HG03378 (cell line): ENCODE measurements at regions not wholly inside any gene's neighbourhood (a gene's known extent, or its start where the extent isn't known, plus 50 kb on each side); places are given as distances from the start of the nearest gene placed in this dataset.
"Not testable (repeated sequence)": the region's sequence is repeated elsewhere in the genome, so short reads cannot be mapped to it uniquely, and the experiment has no call there.

Source experiments
- ATAC-seq: cut with Tn5 transposase; IDR thresholded peaks from one replicate; pipeline ENCODE4 v1.9.1; 2021; ENCODE audit warnings: mild to moderate bottlenecking, moderate library complexity; ENCODE audit not compliant: unreplicated experiment

- ATAC-seq: no peak
Observed at GRCh38 chr10:2893991-2894390, 173.4 kb upstream of the PFKP start.

DNA sequence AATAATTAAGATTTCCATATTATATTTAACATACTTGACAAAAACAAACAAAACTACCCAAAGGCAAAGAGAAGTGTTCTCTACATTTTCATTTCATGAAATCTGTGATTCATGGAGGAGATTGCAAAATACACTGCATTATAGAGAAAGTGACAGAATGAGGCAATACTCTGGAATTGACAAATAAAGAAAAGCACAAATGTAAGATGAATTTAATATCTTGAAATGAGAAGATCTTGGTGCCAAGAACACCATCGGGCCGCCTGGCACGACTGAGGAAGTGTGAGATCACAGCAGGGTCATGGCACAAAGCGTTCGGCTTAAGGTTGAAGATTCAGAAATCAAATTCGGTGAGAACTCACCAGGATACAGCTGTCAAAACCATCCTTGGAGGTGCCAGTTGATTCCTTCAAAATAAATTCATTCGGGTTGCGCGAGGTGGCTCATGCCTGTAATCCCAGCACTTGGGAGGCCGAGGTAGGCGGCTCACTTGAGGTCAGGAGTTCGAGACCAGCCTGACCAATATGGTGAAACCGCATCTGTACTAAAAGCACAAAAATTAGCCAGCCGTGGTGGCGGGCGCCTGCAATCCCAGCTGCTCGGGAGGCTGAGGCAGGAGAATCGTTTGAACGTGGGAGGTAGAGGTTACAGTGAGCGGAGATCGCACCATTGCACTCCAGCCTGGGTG lies 174.0 kb upstream of the PFKP start:
- ATAC-seq: no peak

GRCh38 chr10:2891770-2892124 lies 175.6 kb upstream of the PFKP start:
- no peak for ATAC-seq

GRCh38 chr10:2891073-2891769 lies 176.1 kb upstream of the PFKP start:
- no peak for ATAC-seq

- ATAC-seq: no peak
Observed at GRCh38 chr10:2890093-2890492, 177.3 kb upstream of the PFKP start.

DNA sequence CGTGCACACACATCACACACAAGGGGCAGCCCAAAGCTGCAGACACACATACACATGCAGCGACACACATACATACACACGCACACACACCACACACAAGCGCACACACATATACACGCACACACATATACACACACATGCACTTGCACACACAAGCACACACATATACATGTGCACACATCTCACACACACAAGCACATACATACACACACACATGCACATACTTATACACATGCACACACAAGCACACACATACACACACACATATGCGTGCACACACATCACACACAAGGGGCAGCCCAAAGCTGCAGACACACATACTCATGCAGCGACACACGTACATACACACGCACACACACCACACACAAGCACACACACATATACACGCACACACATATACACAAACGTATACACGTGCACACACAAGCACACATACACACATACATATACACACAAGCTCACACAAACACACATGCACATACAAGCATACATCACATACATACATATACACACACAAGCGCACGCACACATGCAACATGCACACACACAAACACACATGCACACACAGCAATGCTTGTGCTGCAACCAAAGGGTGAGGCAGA lies 178.8 kb upstream of the PFKP start:
- ATAC-seq: no peak

- no peak for ATAC-seq
Observed at GRCh38 chr10:2887391-2888070, 179.8 kb upstream of the PFKP start.

DNA sequence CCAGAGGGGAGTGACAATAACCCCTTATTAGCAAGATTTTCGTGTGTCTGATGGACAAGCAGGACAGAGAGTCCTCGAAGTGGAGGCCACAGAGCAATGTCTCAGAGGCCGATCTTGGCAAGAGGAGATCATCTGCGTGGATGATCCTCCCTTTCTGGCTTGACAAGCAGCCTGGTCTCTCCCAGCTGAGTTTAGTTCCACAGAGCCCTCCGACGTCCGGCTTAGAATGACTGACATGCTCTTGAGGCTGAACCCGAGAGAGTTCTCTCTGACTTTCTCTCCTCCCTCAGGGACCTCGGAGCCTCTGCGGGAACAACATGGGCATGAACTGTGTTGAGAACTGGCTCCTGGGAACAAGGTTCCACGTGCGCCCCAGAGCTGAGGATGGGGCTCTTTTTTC lies 180.7 kb upstream of the PFKP start:
- ATAC-seq: no peak

GRCh38 chr10:2885288-2886278 lies 181.8 kb upstream of the PFKP start:
- ATAC-seq: no peak

DNA sequence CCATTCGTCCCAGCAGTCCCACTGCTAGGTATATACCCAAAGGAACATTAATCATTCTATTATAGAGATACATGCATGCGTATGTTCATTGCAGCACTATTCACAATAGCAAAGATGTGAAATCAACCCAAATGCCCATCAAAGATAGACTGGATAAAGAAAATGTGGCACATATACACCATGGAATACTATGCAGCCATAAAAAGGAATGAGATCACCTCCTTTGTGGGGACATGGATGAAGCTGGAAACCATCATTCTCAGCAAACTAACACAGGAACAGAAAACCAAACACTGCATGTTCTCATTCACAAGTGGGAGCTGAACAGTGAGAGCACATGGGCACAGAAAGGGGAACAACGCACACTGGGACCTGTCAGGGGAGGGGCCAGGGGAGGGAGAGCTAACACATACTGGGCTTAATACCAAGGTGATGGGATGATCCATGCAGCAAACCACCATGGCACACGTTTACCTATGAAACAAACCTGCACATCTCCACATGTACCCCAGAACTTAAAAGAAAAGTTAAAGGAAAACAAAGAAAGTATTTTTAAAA lies 183.3 kb upstream of the PFKP start:
- ATAC-seq: not testable (repeated sequence)

DNA sequence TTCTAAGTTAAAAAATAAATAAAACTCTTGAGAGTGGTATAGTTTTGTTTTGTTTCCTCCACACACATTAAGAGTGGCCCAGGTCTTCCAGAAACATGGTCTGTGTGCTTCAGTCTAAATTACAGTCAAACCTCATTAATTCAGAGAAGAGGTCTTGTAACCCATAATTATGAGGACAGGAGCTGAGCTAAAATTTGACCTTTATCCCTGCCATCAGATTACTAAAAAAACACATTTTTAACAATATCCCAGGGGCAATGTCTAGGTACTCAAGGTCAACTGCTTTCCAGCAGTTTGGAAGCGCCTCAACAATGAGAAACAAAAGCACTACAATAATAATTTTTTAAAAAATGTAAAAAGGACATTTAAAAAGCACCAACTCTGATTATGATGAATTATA lies 184.1 kb upstream of the PFKP start:
- ATAC-seq: no peak

GRCh38 chr10:2882628-2883027 lies 184.7 kb upstream of the PFKP start:
- no peak for ATAC-seq

GRCh38 chr10:2881720-2882620 lies 185.4 kb upstream of the PFKP start:
- no peak for ATAC-seq

DNA sequence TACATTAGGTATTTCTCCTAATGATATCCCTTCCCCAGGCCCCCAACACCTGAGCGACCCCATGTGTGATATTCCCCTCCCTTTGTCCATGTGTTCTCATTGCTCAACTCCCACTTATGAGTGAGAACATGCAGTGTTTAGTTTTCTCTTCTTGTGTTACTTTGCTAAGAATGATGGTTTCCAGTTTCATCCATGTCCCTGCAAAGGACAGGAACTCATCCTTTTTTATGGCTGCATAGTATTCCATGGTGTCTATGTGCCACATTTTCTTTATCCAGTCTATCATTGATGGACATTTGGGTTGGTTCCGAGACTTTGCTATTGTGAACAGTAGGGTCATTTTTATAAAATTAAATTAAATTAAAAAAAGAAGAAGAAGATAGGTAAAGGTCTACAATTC lies 187.3 kb upstream of the PFKP start:
- not testable (repeated sequence) for ATAC-seq

GRCh38 chr10:2878818-2879217 lies 188.5 kb upstream of the PFKP start:
- ATAC-seq: no peak

GRCh38 chr10:2876032-2876431 lies 191.3 kb upstream of the PFKP start:
- no peak for ATAC-seq

- no peak for ATAC-seq
Observed at GRCh38 chr10:2874963-2875362, 192.4 kb upstream of the PFKP start.

GRCh38 chr10:2873769-2874168 lies 193.6 kb upstream of the PFKP start:
- no peak for ATAC-seq

- no peak for ATAC-seq
Observed at GRCh38 chr10:2871673-2872219, 195.6 kb upstream of the PFKP start.
